B cell (primary cell): ENCODE measurements at regions not wholly inside any gene's neighbourhood (a gene's known extent, or its start where the extent isn't known, plus 50 kb on each side); places are given as distances from the start of the nearest gene placed in this dataset.

Experiments
- ATAC-seq: fragments of 200-7000 bp; cut with Tn5 transposase; one replicate; pipeline ENCODE4 v1.10.0; 2021; ENCODE audit warnings: low read depth, mild to moderate bottlenecking, moderate number of reproducible peaks, moderate library complexity
- CTCF ChIA-PET: fragments of 350-600 bp; sonication (Branson Sonifier 250); formaldehyde crosslinking; loops from one replicate; lab custom pipeline; 2021; ENCODE audit warnings: antibody characterized with exemption, inconsistent platforms; lab: Charles Lee
- POLR2A ChIA-PET: fragments of 350-600 bp; sonication (Branson Sonifier 250); formaldehyde crosslinking; loops from one replicate; lab custom pipeline; 2021; ENCODE audit warnings: antibody characterized with exemption; lab: Charles Lee
- DNase-seq: peaks from one replicate; pipeline ENCODE4 v3.0.0; 2013
- H2AFZ ChIP-seq: 2 replicates; pipeline ENCODE4 v1.6.1; 2012; ENCODE audit warnings: mild to moderate bottlenecking, low read depth, low read length; ENCODE audit not compliant: insufficient read depth, poor library complexity, severe bottlenecking
- H3K27ac ChIP-seq, 2 donors: 1 replicate in 1 of 2; 2 replicates in 1 of 2; pipeline ENCODE4 v1.5.1; 2012 to 2013; ENCODE audit warnings: low read length in 2 of 2, mild to moderate bottlenecking in 2 of 2, moderate library complexity in 1 of 2
- H3K27me3 ChIP-seq, 4 experiments: fragments of 200-600 bp in 1 of 4; sonication (generic) in 1 of 4; replicated peaks in 1 of 4; 1 replicate in 2 of 4; 2 replicates in 2 of 4; pipeline versions ENCODE4 v1.6.1 to v1.7.0; 2013 to 2016; ENCODE audit warnings: low read length in 3 of 4, mild to moderate bottlenecking in 2 of 4, mixed read lengths in 1 of 4, moderate library complexity in 1 of 4; ENCODE audit not compliant: insufficient read depth in 4 of 4, control insufficient read depth in 3 of 4; ENCODE audit errors: control extremely low read depth in 1 of 4
- H3K36me3 ChIP-seq, 2 experiments: replicated peaks in 1 of 2; 1 replicate in 1 of 2; 2 replicates in 1 of 2; pipeline versions ENCODE4 v1.6.1 to v1.7.1; 2013; ENCODE audit warnings: low read length in 1 of 2; ENCODE audit not compliant: insufficient read depth in 2 of 2, control insufficient read depth in 1 of 2; ENCODE audit errors: control extremely low read depth in 1 of 2, extremely low read depth in 1 of 2
- H3K4me1 ChIP-seq, 2 donors: fragments of 200-600 bp in 1 of 2; sonication (generic) in 1 of 2; 1 replicate in 1 of 2; 2 replicates in 1 of 2; pipeline versions ENCODE4 v1.5.1 to v1.6.1; 2013 to 2017; ENCODE audit warnings: low read length in 2 of 2; ENCODE audit not compliant: control insufficient read depth in 2 of 2, insufficient read depth in 2 of 2
- H3K4me2 ChIP-seq: replicated peaks from 2 replicates; pipeline ENCODE3; 2012; ENCODE audit warnings: mild to moderate bottlenecking, low read depth, low read length; ENCODE audit not compliant: poor library complexity, severe bottlenecking
- H3K4me3 ChIP-seq, 5 experiments: fragments of 200-600 bp in 1 of 5; sonication (generic) in 1 of 5; 1 replicate in 3 of 5; 2 replicates in 2 of 5; pipeline versions ENCODE4 v1.5.1 to v1.7.0; 2011 to 2016; ENCODE audit warnings: low read length in 4 of 5, mild to moderate bottlenecking in 4 of 5, low read depth in 2 of 5, control low read depth in 1 of 5, moderate library complexity in 1 of 5; ENCODE audit not compliant: insufficient read depth in 1 of 5; ENCODE audit errors: control extremely low read depth in 1 of 5, extremely low read depth in 1 of 5
- H3K79me2 ChIP-seq: fragments of 200-600 bp; sonication (generic); one replicate; pipeline ENCODE4 v1.6.0; 2016; ENCODE audit warnings: low read length; ENCODE audit not compliant: control insufficient read depth, insufficient read depth
- H3K9ac ChIP-seq: fragments of 200-600 bp; sonication (generic); 2 replicates; pipeline ENCODE4 v1.6.1; 2017; ENCODE audit warnings: mild to moderate bottlenecking, low read length, moderate library complexity
- H3K9me3 ChIP-seq, 3 donors: one replicate each; pipeline versions ENCODE4 v1.6.1 to v1.7.1; 2013; ENCODE audit warnings: low read length in 2 of 3; ENCODE audit not compliant: control insufficient read depth in 2 of 3, insufficient read depth in 1 of 3; ENCODE audit errors: control extremely low read depth in 1 of 3
- H4K20me1 ChIP-seq: 2 replicates; pipeline ENCODE4 v1.6.0; 2012; ENCODE audit warnings: mild to moderate bottlenecking, low read length; ENCODE audit not compliant: insufficient read depth, control insufficient read depth, poor library complexity, severe bottlenecking
- H3K27ac Mint-ChIP-seq: one replicate; pipeline ENCODE4 v1.8.0; 2021; ENCODE audit warnings: mixed read lengths
- H3K27me3 Mint-ChIP-seq: one replicate; pipeline ENCODE4 v1.8.0; 2021; ENCODE audit warnings: mixed read lengths
- H3K4me1 Mint-ChIP-seq: one replicate; pipeline ENCODE4 v1.8.0; 2021; ENCODE audit warnings: mixed read lengths
- H3K4me3 Mint-ChIP-seq: one replicate; pipeline ENCODE4 v1.8.0; 2021; ENCODE audit warnings: mixed read lengths
- H3K9me3 Mint-ChIP-seq: one replicate; pipeline ENCODE4 v1.8.0; 2022; ENCODE audit warnings: mixed read lengths; ENCODE audit not compliant: insufficient read depth
- CTCF ChIP-seq: fragments of 200-600 bp; IDR thresholded peaks from one replicate; pipeline ENCODE4 v1.8.0; 2022; ENCODE audit warnings: antibody characterized with exemption, mild to moderate bottlenecking
- EZH2 ChIP-seq: IDR thresholded peaks from 2 replicates; pipeline ENCODE4 v1.6.1; 2012; ENCODE audit warnings: borderline replicate concordance, low read depth, mild to moderate bottlenecking, moderate library complexity, low read length; ENCODE audit not compliant: insufficient read depth, poor library complexity, severe bottlenecking
- WGBS: methylation state at CpG from one replicate; pipeline ENCODE4 v1.1.5; 2013; ENCODE audit warnings: missing lambda C conversion rate; ENCODE audit not compliant: insufficient coverage; 5-methylcytosine and 5-hydroxymethylcytosine counted together
- intact Hi-C: fragments of 100-400 bp; cut with micrococcal nuclease; formaldehyde crosslinking; loops from one replicate; pipeline ENCODE4 v1.10.0; 2022

GRCh38 chr5:5726401-5726800, 303.9 kb downstream of the ICE1 start:
- no peak overlapping the region for H3K4me3 Mint-ChIP-seq
- Histone ChIP-seq H3K27me3 (no peaks in the 10 kb centered on the region), H3K4me1 (no peaks in the 10 kb centered on the region), H3K4me3 (no peak overlapping the region), H2AFZ (no peak overlapping the region), H3K9ac (no peak overlapping the region), H3K9me3 (no peaks in the 10 kb centered on the region), H4K20me1 (no peaks in the 10 kb centered on the region), H3K4me2 (no peak overlapping the region), H3K27ac (no peak overlapping the region), H3K79me2 (no peaks in the 10 kb centered on the region), H3K36me3 (no peaks in the 10 kb centered on the region)
- DNase-seq = no peak
- 75% methylated on average over 5 of the region's 6 CpGs for WGBS
- H3K27me3 Mint-ChIP-seq = no peaks in the 10 kb centered on the region
- H3K9me3 Mint-ChIP-seq = no peaks in the 10 kb centered on the region
- ChIA-PET CTCF (no interaction called here), POLR2A (no interaction called here)
- no peak for TF ChIP-seq CTCF
- TF ChIP-seq EZH2 = no peak
- no peak overlapping the region for H3K27ac Mint-ChIP-seq
- no peak for ATAC-seq
- H3K4me1 Mint-ChIP-seq = peaks cover 3% of the 10 kb centered on the region
- intact Hi-C loops = no loop called here

- no peaks in the 10 kb centered on the region for H3K27me3 Mint-ChIP-seq
- Histone ChIP-seq H3K9me3 (no peaks in the 10 kb centered on the region), H3K4me2 (no peak overlapping the region), H3K4me3 (no peak overlapping the region), H3K4me1 (no peaks in the 10 kb centered on the region), H3K27me3 (no peaks in the 10 kb centered on the region), H3K27ac (no peak overlapping the region), H3K36me3 (no peaks in the 10 kb centered on the region), H4K20me1 (no peaks in the 10 kb centered on the region), H3K9ac (no peak overlapping the region), H3K79me2 (no peaks in the 10 kb centered on the region), H2AFZ (no peak overlapping the region)
- no peak for TF ChIP-seq CTCF
- no peak for TF ChIP-seq EZH2
- ChIA-PET POLR2A (no interaction called here), CTCF (no interaction called here)
- no peak for ATAC-seq
- H3K9me3 Mint-ChIP-seq = no peaks in the 10 kb centered on the region
- 88% methylated on average over 1 of the region's 3 CpGs for WGBS
- H3K4me1 Mint-ChIP-seq = peaks cover 3% of the 10 kb centered on the region
- H3K4me3 Mint-ChIP-seq = no peak overlapping the region
- intact Hi-C loops = no loop called here
- H3K27ac Mint-ChIP-seq = no peak overlapping the region
- no peak for DNase-seq
These were observed 299.4 kb downstream of the ICE1 start for GRCh38 chr5:5721881-5722280.
